Thymus (tissue), 11 donors: ENCODE measurements at regions not wholly inside any gene's neighbourhood (a gene's known extent, or its start where the extent isn't known, plus 50 kb on each side); places are given as distances from the start of the nearest gene placed in this dataset.

Experiments
- DNase-seq, 9 donors: peaks; one replicate each; pipeline ENCODE4 v3.0.0-alpha.2; 2013; ENCODE audit warnings: low spot score in 9 of 9, low read depth in 6 of 9, missing footprints in 1 of 9
- H3K27ac ChIP-seq, 2 donors: one replicate each; pipeline ENCODE4 v1.5.1; 2013; ENCODE audit warnings: control low read depth in 1 of 2, low read depth in 1 of 2, low read length in 1 of 2, mild to moderate bottlenecking in 1 of 2, moderate library complexity in 1 of 2
- H3K27me3 ChIP-seq, 2 donors: one replicate each; pipeline ENCODE4 v1.5.1; 2013; ENCODE audit warnings: low read length in 1 of 2; ENCODE audit not compliant: control insufficient read depth in 2 of 2, insufficient read depth in 1 of 2
- H3K36me3 ChIP-seq, 2 donors: one replicate each; pipeline ENCODE4 v1.5.1; 2013; ENCODE audit warnings: low read length in 1 of 2, mild to moderate bottlenecking in 1 of 2, moderate library complexity in 1 of 2; ENCODE audit not compliant: control insufficient read depth in 2 of 2, insufficient read depth in 2 of 2
- H3K4me1 ChIP-seq, 2 donors: one replicate each; pipeline ENCODE4 v1.5.1; 2013; ENCODE audit warnings: low read length in 2 of 2; ENCODE audit not compliant: control insufficient read depth in 2 of 2, insufficient read depth in 2 of 2
- H3K4me3 ChIP-seq, 2 donors: one replicate each; pipeline ENCODE4 v1.5.1; 2013; ENCODE audit warnings: low read length in 2 of 2, control low read depth in 1 of 2, mild to moderate bottlenecking in 1 of 2
- H3K9me3 ChIP-seq, 2 donors: one replicate each; pipeline ENCODE4 v1.5.1; 2013; ENCODE audit warnings: low read length in 1 of 2, mild to moderate bottlenecking in 1 of 2; ENCODE audit not compliant: control insufficient read depth in 2 of 2, insufficient read depth in 1 of 2
- WGBS: extraction: QIAGEN DNeasy Blood & Tissue Kit; methylation state at CpG from one replicate; pipeline ENCODE4 v1.1.7; 2013; 5-methylcytosine and 5-hydroxymethylcytosine counted together
- donor health status: healthy.

GRCh38 chr1:81549588-81550127, 251.1 kb upstream of the ADGRL2 start:
- WGBS: 35% methylated on average over 1 of the region's 1 CpG
- Histone ChIP-seq H3K4me3 (no peak overlapping the region), H3K27me3 (no peaks in the 10 kb centered on the region), H3K36me3 (no peaks in the 10 kb centered on the region), H3K9me3 (no peaks in the 10 kb centered on the region), H3K4me1 (no peaks in the 10 kb centered on the region), H3K27ac (no peak overlapping the region)
- peak in 8 of 9 donors; percentile 2 to 49 (median 8) for DNase-seq

- 37% methylated on average over 3 of the region's 3 CpGs for WGBS
- Histone ChIP-seq H3K36me3 (no peaks in the 10 kb centered on the region), H3K27ac (no peak overlapping the region), H3K9me3 (no peaks in the 10 kb centered on the region), H3K27me3 (no peaks in the 10 kb centered on the region), H3K4me3 (no peak overlapping the region), H3K4me1 (no peaks in the 10 kb centered on the region)
- peak in 1 of 9 donors; percentile 9 for DNase-seq
These were observed 251.7 kb upstream of the ADGRL2 start for GRCh38 chr1:81548918-81549587.

- H3K4me3 ChIP-seq: no peak overlapping the region
- H3K9me3 ChIP-seq: no peaks in the 10 kb centered on the region
- no peak for DNase-seq
- 84% methylated on average over 2 of the region's 2 CpGs for WGBS
- no peaks in the 10 kb centered on the region for H3K4me1 ChIP-seq
- no peaks in the 10 kb centered on the region for H3K27me3 ChIP-seq
- H3K27ac ChIP-seq: no peak overlapping the region
- no peaks in the 10 kb centered on the region for H3K36me3 ChIP-seq
These were observed 252.8 kb upstream of the ADGRL2 start for GRCh38 chr1:81547912-81548303.

GRCh38 chr1:81547261-81547911, 253.3 kb upstream of the ADGRL2 start:
- H3K27me3 ChIP-seq: no peaks in the 10 kb centered on the region
- no peak for DNase-seq
- no peak overlapping the region for H3K4me3 ChIP-seq
- 92% methylated on average over 6 of the region's 6 CpGs for WGBS
- H3K36me3 ChIP-seq: no peaks in the 10 kb centered on the region
- no peak overlapping the region for H3K27ac ChIP-seq
- H3K9me3 ChIP-seq: no peaks in the 10 kb centered on the region
- no peaks in the 10 kb centered on the region for H3K4me1 ChIP-seq

GRCh38 chr1:81545734-81546133, 255.0 kb upstream of the ADGRL2 start:
- 98% methylated on average over 6 of the region's 6 CpGs for WGBS
- Histone ChIP-seq H3K27ac (no peak overlapping the region), H3K4me1 (no peaks in the 10 kb centered on the region), H3K36me3 (no peaks in the 10 kb centered on the region), H3K4me3 (no peak overlapping the region), H3K9me3 (no peaks in the 10 kb centered on the region), H3K27me3 (no peaks in the 10 kb centered on the region)
- DNase-seq: no peak

GRCh38 chr1:81543764-81544163, 257.0 kb upstream of the ADGRL2 start:
- Histone ChIP-seq H3K27ac (no peak overlapping the region), H3K36me3 (no peaks in the 10 kb centered on the region), H3K4me1 (no peaks in the 10 kb centered on the region), H3K9me3 (no peaks in the 10 kb centered on the region), H3K27me3 (no peaks in the 10 kb centered on the region), H3K4me3 (no peak overlapping the region)
- no peak for DNase-seq
- WGBS: 95% methylated on average over 6 of the region's 6 CpGs

- 94% methylated on average over 5 of the region's 5 CpGs for WGBS
- Histone ChIP-seq H3K9me3 (no peaks in the 10 kb centered on the region), H3K4me1 (no peaks in the 10 kb centered on the region), H3K4me3 (no peak overlapping the region), H3K27me3 (no peaks in the 10 kb centered on the region), H3K27ac (no peak overlapping the region), H3K36me3 (no peaks in the 10 kb centered on the region)
- DNase-seq: no peak
These were observed 258.5 kb upstream of the ADGRL2 start for GRCh38 chr1:81542196-81542595.

GRCh38 chr1:81540216-81540615, 260.5 kb upstream of the ADGRL2 start:
- H3K27me3 ChIP-seq: no peaks in the 10 kb centered on the region
- no peaks in the 10 kb centered on the region for H3K9me3 ChIP-seq
- H3K36me3 ChIP-seq: no peaks in the 10 kb centered on the region
- no peak for DNase-seq
- no peak overlapping the region for H3K27ac ChIP-seq
- H3K4me1 ChIP-seq: no peaks in the 10 kb centered on the region
- H3K4me3 ChIP-seq: no peak overlapping the region

GRCh38 chr1:81529014-81529413, 271.7 kb upstream of the ADGRL2 start:
- Histone ChIP-seq H3K9me3 (no peaks in the 10 kb centered on the region), H3K27ac (no peak overlapping the region), H3K27me3 (no peaks in the 10 kb centered on the region), H3K4me3 (no peak overlapping the region), H3K36me3 (no peaks in the 10 kb centered on the region), H3K4me1 (no peaks in the 10 kb centered on the region)
- DNase-seq: no peak
- 87% methylated on average over 3 of the region's 3 CpGs for WGBS
